Fibroblast of the aortic adventitia (primary cell): ENCODE measurements at regions not wholly inside any gene's neighbourhood (a gene's known extent, or its start where the extent isn't known, plus 50 kb on each side); places are given as distances from the start of the nearest gene placed in this dataset.

Experiments
- DNase-seq: peaks from one replicate; pipeline ENCODE4 v3.0.0-alpha.2; 2010; ENCODE audit warnings: low read depth
- H3K4me3 ChIP-seq: 2 replicates; pipeline ENCODE4 v1.5.1; 2011; ENCODE audit warnings: low read depth, mild to moderate bottlenecking, control low read depth, low read length, moderate library complexity
- CTCF ChIP-seq: IDR thresholded peaks from 2 replicates; pipeline ENCODE4 v1.5.1; 2011; ENCODE audit warnings: mild to moderate bottlenecking, low read length, control low read depth, inconsistent platforms; ENCODE audit not compliant: insufficient read depth

- DNase-seq: no peak
- H3K4me3 ChIP-seq: no peak overlapping the region
- TF ChIP-seq CTCF: no peak
Measured at GRCh38 chr7:96838481-96838880, 128.8 kb upstream of the SEM1 start.

GRCh38 chr7:96855139-96855538, 145.5 kb upstream of the SEM1 start:
- no peak overlapping the region for H3K4me3 ChIP-seq
- no peak for TF ChIP-seq CTCF
- DNase-seq: no peak

GRCh38 chr7:96855691-96856090, 146.0 kb upstream of the SEM1 start:
- no peak overlapping the region for H3K4me3 ChIP-seq
- no peak for DNase-seq
- TF ChIP-seq CTCF: no peak

GRCh38 chr7:96869538-96869937, 135.8 kb upstream of the DLX6 start:
- no peak for DNase-seq
- TF ChIP-seq CTCF: no peak
- no peak overlapping the region for H3K4me3 ChIP-seq

GRCh38 chr7:96870185-96870584, 135.2 kb upstream of the DLX6 start:
- H3K4me3 ChIP-seq: no peak overlapping the region
- no peak for DNase-seq
- TF ChIP-seq CTCF: no peak

GRCh38 chr7:96870934-96871333, 134.4 kb upstream of the DLX6 start:
- no peak overlapping the region for H3K4me3 ChIP-seq
- no peak for TF ChIP-seq CTCF
- no peak for DNase-seq

GRCh38 chr7:96887426-96887825, 117.9 kb upstream of the DLX6 start:
- H3K4me3 ChIP-seq: no peak overlapping the region
- no peak for TF ChIP-seq CTCF
- DNase-seq: no peak
